B cell (primary cell): ENCODE measurements at regions not wholly inside any gene's neighbourhood (a gene's known extent, or its start where the extent isn't known, plus 50 kb on each side); places are given as distances from the start of the nearest gene placed in this dataset.

Source experiments
- ATAC-seq: fragments of 200-7000 bp; cut with Tn5 transposase; one replicate; pipeline ENCODE4 v1.10.0; 2021; ENCODE audit warnings: low read depth, mild to moderate bottlenecking, moderate number of reproducible peaks, moderate library complexity
- CTCF ChIA-PET: fragments of 350-600 bp; sonication (Branson Sonifier 250); formaldehyde crosslinking; loops from one replicate; lab custom pipeline; 2021; ENCODE audit warnings: antibody characterized with exemption, inconsistent platforms; lab: Charles Lee
- POLR2A ChIA-PET: fragments of 350-600 bp; sonication (Branson Sonifier 250); formaldehyde crosslinking; loops from one replicate; lab custom pipeline; 2021; ENCODE audit warnings: antibody characterized with exemption; lab: Charles Lee
- DNase-seq: peaks from one replicate; pipeline ENCODE4 v3.0.0; 2013
- H2AFZ ChIP-seq: 2 replicates; pipeline ENCODE4 v1.6.1; 2012; ENCODE audit warnings: mild to moderate bottlenecking, low read depth, low read length; ENCODE audit not compliant: insufficient read depth, poor library complexity, severe bottlenecking
- H3K27ac ChIP-seq, 2 donors: 1 replicate in 1 of 2; 2 replicates in 1 of 2; pipeline ENCODE4 v1.5.1; 2012 to 2013; ENCODE audit warnings: low read length in 2 of 2, mild to moderate bottlenecking in 2 of 2, moderate library complexity in 1 of 2
- H3K27me3 ChIP-seq, 4 experiments: fragments of 200-600 bp in 1 of 4; sonication (generic) in 1 of 4; replicated peaks in 1 of 4; 1 replicate in 2 of 4; 2 replicates in 2 of 4; pipeline versions ENCODE4 v1.6.1 to v1.7.0; 2013 to 2016; ENCODE audit warnings: low read length in 3 of 4, mild to moderate bottlenecking in 2 of 4, mixed read lengths in 1 of 4, moderate library complexity in 1 of 4; ENCODE audit not compliant: insufficient read depth in 4 of 4, control insufficient read depth in 3 of 4; ENCODE audit errors: control extremely low read depth in 1 of 4
- H3K36me3 ChIP-seq, 2 experiments: replicated peaks in 1 of 2; 1 replicate in 1 of 2; 2 replicates in 1 of 2; pipeline versions ENCODE4 v1.6.1 to v1.7.1; 2013; ENCODE audit warnings: low read length in 1 of 2; ENCODE audit not compliant: insufficient read depth in 2 of 2, control insufficient read depth in 1 of 2; ENCODE audit errors: control extremely low read depth in 1 of 2, extremely low read depth in 1 of 2
- H3K4me1 ChIP-seq, 2 donors: fragments of 200-600 bp in 1 of 2; sonication (generic) in 1 of 2; 1 replicate in 1 of 2; 2 replicates in 1 of 2; pipeline versions ENCODE4 v1.5.1 to v1.6.1; 2013 to 2017; ENCODE audit warnings: low read length in 2 of 2; ENCODE audit not compliant: control insufficient read depth in 2 of 2, insufficient read depth in 2 of 2
- H3K4me2 ChIP-seq: replicated peaks from 2 replicates; pipeline ENCODE3; 2012; ENCODE audit warnings: mild to moderate bottlenecking, low read depth, low read length; ENCODE audit not compliant: poor library complexity, severe bottlenecking
- H3K4me3 ChIP-seq, 5 experiments: fragments of 200-600 bp in 1 of 5; sonication (generic) in 1 of 5; 1 replicate in 3 of 5; 2 replicates in 2 of 5; pipeline versions ENCODE4 v1.5.1 to v1.7.0; 2011 to 2016; ENCODE audit warnings: low read length in 4 of 5, mild to moderate bottlenecking in 4 of 5, low read depth in 2 of 5, control low read depth in 1 of 5, moderate library complexity in 1 of 5; ENCODE audit not compliant: insufficient read depth in 1 of 5; ENCODE audit errors: control extremely low read depth in 1 of 5, extremely low read depth in 1 of 5
- H3K79me2 ChIP-seq: fragments of 200-600 bp; sonication (generic); one replicate; pipeline ENCODE4 v1.6.0; 2016; ENCODE audit warnings: low read length; ENCODE audit not compliant: control insufficient read depth, insufficient read depth
- H3K9ac ChIP-seq: fragments of 200-600 bp; sonication (generic); 2 replicates; pipeline ENCODE4 v1.6.1; 2017; ENCODE audit warnings: mild to moderate bottlenecking, low read length, moderate library complexity
- H3K9me3 ChIP-seq, 3 donors: one replicate each; pipeline versions ENCODE4 v1.6.1 to v1.7.1; 2013; ENCODE audit warnings: low read length in 2 of 3; ENCODE audit not compliant: control insufficient read depth in 2 of 3, insufficient read depth in 1 of 3; ENCODE audit errors: control extremely low read depth in 1 of 3
- H4K20me1 ChIP-seq: 2 replicates; pipeline ENCODE4 v1.6.0; 2012; ENCODE audit warnings: mild to moderate bottlenecking, low read length; ENCODE audit not compliant: insufficient read depth, control insufficient read depth, poor library complexity, severe bottlenecking
- H3K27ac Mint-ChIP-seq: one replicate; pipeline ENCODE4 v1.8.0; 2021; ENCODE audit warnings: mixed read lengths
- H3K27me3 Mint-ChIP-seq: one replicate; pipeline ENCODE4 v1.8.0; 2021; ENCODE audit warnings: mixed read lengths
- H3K4me1 Mint-ChIP-seq: one replicate; pipeline ENCODE4 v1.8.0; 2021; ENCODE audit warnings: mixed read lengths
- H3K4me3 Mint-ChIP-seq: one replicate; pipeline ENCODE4 v1.8.0; 2021; ENCODE audit warnings: mixed read lengths
- H3K9me3 Mint-ChIP-seq: one replicate; pipeline ENCODE4 v1.8.0; 2022; ENCODE audit warnings: mixed read lengths; ENCODE audit not compliant: insufficient read depth
- EZH2 ChIP-seq: IDR thresholded peaks from 2 replicates; pipeline ENCODE4 v1.6.1; 2012; ENCODE audit warnings: borderline replicate concordance, low read depth, mild to moderate bottlenecking, moderate library complexity, low read length; ENCODE audit not compliant: insufficient read depth, poor library complexity, severe bottlenecking
- WGBS: methylation state at CpG from one replicate; pipeline ENCODE4 v1.1.5; 2013; ENCODE audit warnings: missing lambda C conversion rate; ENCODE audit not compliant: insufficient coverage; 5-methylcytosine and 5-hydroxymethylcytosine counted together
- intact Hi-C: fragments of 100-400 bp; cut with micrococcal nuclease; formaldehyde crosslinking; loops from one replicate; pipeline ENCODE4 v1.10.0; 2022
- TF ChIP-seq, protein P1 (sequence below): fragments of 200-600 bp; IDR thresholded peaks from one replicate; pipeline ENCODE4 v1.8.0; 2022; ENCODE audit warnings: antibody characterized with exemption, mild to moderate bottlenecking

DNA sequence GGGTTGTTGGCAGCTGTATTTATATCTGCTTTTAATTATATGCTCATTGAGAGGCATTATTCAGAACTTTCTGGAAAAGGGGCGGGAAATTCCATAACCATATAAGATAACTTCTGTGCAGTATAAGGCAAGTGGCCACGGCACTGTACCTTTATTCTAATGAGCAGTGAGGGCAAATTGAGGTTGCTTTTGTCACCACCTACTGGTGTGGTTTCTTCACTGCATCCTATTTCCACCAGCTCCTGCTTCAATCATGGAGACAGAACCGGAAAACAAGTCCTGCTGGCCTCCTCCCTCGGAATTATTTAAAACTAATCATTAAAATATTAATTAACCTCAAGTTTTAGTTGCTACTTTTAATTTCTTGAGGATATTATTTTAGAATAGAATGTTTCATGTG lies 759.4 kb downstream of the CBLN2 start:
- WGBS, result no CpG with 5 or more reads among the region's 4 CpGs
- H3K9me3 Mint-ChIP-seq, result no peaks in the 10 kb centered on the region

GRCh38 chr18:71760541-71760940 lies 783.6 kb downstream of the CBLN2 start:
- TF ChIP-seq, protein P1, sequence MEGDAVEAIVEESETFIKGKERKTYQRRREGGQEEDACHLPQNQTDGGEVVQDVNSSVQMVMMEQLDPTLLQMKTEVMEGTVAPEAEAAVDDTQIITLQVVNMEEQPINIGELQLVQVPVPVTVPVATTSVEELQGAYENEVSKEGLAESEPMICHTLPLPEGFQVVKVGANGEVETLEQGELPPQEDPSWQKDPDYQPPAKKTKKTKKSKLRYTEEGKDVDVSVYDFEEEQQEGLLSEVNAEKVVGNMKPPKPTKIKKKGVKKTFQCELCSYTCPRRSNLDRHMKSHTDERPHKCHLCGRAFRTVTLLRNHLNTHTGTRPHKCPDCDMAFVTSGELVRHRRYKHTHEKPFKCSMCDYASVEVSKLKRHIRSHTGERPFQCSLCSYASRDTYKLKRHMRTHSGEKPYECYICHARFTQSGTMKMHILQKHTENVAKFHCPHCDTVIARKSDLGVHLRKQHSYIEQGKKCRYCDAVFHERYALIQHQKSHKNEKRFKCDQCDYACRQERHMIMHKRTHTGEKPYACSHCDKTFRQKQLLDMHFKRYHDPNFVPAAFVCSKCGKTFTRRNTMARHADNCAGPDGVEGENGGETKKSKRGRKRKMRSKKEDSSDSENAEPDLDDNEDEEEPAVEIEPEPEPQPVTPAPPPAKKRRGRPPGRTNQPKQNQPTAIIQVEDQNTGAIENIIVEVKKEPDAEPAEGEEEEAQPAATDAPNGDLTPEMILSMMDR, result no peak
- no peak for TF ChIP-seq EZH2
- no peak overlapping the region for H3K4me3 Mint-ChIP-seq

More for the DNA sequence above, 759.4 kb downstream of the CBLN2 start:
- ChIA-PET POLR2A (no interaction called here), CTCF (no interaction called here)
- no peak for DNase-seq
- Mint-ChIP-seq H3K4me3 (no peak overlapping the region), H3K4me1 (no peaks in the 10 kb centered on the region), H3K27me3 (no peaks in the 10 kb centered on the region), H3K27ac (no peak overlapping the region)
- H3K36me3 ChIP-seq, result no peaks in the 10 kb centered on the region
- intact Hi-C loops, result no loop called here
- no peak for TF ChIP-seq EZH2
- TF ChIP-seq, protein P1, result no peak
- no peak overlapping the region for H3K27ac ChIP-seq
- no peaks in the 10 kb centered on the region for H3K27me3 ChIP-seq
- H3K9me3 ChIP-seq, result no peaks in the 10 kb centered on the region
- H3K4me2 ChIP-seq, result no peak overlapping the region
- H3K4me1 ChIP-seq, result no peaks in the 10 kb centered on the region
- no peaks in the 10 kb centered on the region for H3K79me2 ChIP-seq
- no peak for ATAC-seq
- no peak overlapping the region for H3K4me3 ChIP-seq
- H4K20me1 ChIP-seq, result no peaks in the 10 kb centered on the region
- no peak overlapping the region for H2AFZ ChIP-seq
- no peak overlapping the region for H3K9ac ChIP-seq

More at GRCh38 chr18:71760541-71760940, 783.6 kb downstream of the CBLN2 start:
- H3K9me3 Mint-ChIP-seq, result peaks cover 2% of the 10 kb centered on the region
- Histone ChIP-seq H3K4me2 (no peak overlapping the region), H4K20me1 (no peaks in the 10 kb centered on the region), H3K4me3 (no peak overlapping the region), H3K79me2 (no peaks in the 10 kb centered on the region), H3K36me3 (no peaks in the 10 kb centered on the region), H3K4me1 (no peaks in the 10 kb centered on the region), H3K9me3 (peaks cover 0 to 3% (median 0%) of the 10 kb centered on the region in 3 donors), H3K27ac (no peak overlapping the region), H2AFZ (no peak overlapping the region), H3K27me3 (no peaks in the 10 kb centered on the region), H3K9ac (no peak overlapping the region)
- H3K27me3 Mint-ChIP-seq, result no peaks in the 10 kb centered on the region
- WGBS, result 87% methylated on average over 3 of the region's 5 CpGs
- no peak for DNase-seq
- ATAC-seq, result no peak
- POLR2A ChIA-PET, result no interaction called here
- H3K27ac Mint-ChIP-seq, result no peak overlapping the region
- intact Hi-C loops, result no loop called here
- H3K4me1 Mint-ChIP-seq, result no peaks in the 10 kb centered on the region
- CTCF ChIA-PET, result no interaction called here
